ENCODE measurements at regions not wholly inside any gene's neighbourhood (a gene's known extent, or its start where the extent isn't known, plus 50 kb on each side); places are given as distances from the start of the nearest gene placed in this dataset.
"Not testable (repeated sequence)": the region's sequence is repeated elsewhere in the genome, so short reads cannot be mapped to it uniquely, and the experiment has no call there.

DNA sequence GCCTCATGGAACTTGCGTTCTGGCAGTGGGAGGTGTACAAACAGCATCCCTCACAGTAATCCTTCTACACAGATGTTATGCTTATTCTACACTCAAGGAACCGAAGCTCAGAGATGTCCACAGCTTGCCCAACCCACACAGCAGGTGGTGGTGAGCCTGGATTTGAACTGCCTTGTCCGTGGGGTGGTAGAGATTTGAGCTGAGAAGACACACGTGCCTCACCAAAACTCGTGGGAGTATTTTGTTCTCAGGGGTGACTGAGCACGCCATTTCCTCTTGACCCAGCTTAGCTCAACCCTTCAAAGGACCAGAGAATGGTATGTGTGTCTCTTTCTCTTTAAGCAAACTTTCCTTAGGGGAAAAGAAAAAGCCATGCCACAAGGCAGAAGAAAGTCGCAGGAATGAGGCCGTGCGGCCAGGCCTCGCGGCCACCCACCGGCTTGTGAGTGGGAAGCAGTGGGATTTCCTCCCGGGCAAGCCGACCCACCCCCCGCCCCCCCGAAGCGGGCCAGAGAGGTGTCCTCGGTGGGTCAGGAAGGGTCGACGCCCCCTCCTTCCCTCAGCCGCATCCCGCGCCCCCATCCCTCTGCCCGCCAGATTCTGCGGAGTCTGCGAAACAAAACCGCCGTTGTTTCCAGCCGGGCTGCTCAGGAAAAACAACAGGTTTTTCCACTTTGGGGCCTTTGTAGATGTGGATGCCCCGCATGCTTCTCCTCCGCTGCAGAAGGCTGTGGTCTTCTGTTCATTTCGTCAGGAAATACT is 123.8 kb upstream of the ZNF469 start:
- not testable (repeated sequence) for TF ChIP-seq CTCF, POLR2A (IDR thresholded peaks at IDR 0.05)

Measured in vagina (tissue), 2 donors.